Fibroblast of the aortic adventitia (primary cell): ENCODE measurements at regions not wholly inside any gene's neighbourhood (a gene's known extent, or its start where the extent isn't known, plus 50 kb on each side); places are given as distances from the start of the nearest gene placed in this dataset.

Experiments used
- DNase-seq: peaks from one replicate; pipeline ENCODE4 v3.0.0-alpha.2; 2010; ENCODE audit warnings: low read depth
- H3K4me3 ChIP-seq: 2 replicates; pipeline ENCODE4 v1.5.1; 2011; ENCODE audit warnings: low read depth, mild to moderate bottlenecking, control low read depth, low read length, moderate library complexity
- CTCF ChIP-seq: IDR thresholded peaks from 2 replicates; pipeline ENCODE4 v1.5.1; 2011; ENCODE audit warnings: mild to moderate bottlenecking, low read length, control low read depth, inconsistent platforms; ENCODE audit not compliant: insufficient read depth

- no peak overlapping the region for H3K4me3 ChIP-seq
- no peak for TF ChIP-seq CTCF
- DNase-seq = peak; percentile 80
These were observed 54.0 kb upstream of the SPATS2L start for GRCh38 chr2:200252265-200253067.

- DNase-seq = peak; percentile 62
- no peak overlapping the region for H3K4me3 ChIP-seq
- no peak for TF ChIP-seq CTCF
These were observed 52.9 kb upstream of the SPATS2L start for GRCh38 chr2:200253639-200254038.

GRCh38 chr2:200254773-200255172, 51.7 kb upstream of the SPATS2L start:
- DNase-seq = no peak
- TF ChIP-seq CTCF = no peak

GRCh38 chr2:200255549-200255948, 50.9 kb upstream of the SPATS2L start:
- no peak overlapping the region for H3K4me3 ChIP-seq
- DNase-seq = no peak
- TF ChIP-seq CTCF = no peak

More at GRCh38 chr2:200254773-200255172, 51.7 kb upstream of the SPATS2L start:
- no peak overlapping the region for H3K4me3 ChIP-seq
